ENCODE measurements at regions not wholly inside any gene's neighbourhood (a gene's known extent, or its start where the extent isn't known, plus 50 kb on each side); places are given as distances from the start of the nearest gene placed in this dataset.

DNA sequence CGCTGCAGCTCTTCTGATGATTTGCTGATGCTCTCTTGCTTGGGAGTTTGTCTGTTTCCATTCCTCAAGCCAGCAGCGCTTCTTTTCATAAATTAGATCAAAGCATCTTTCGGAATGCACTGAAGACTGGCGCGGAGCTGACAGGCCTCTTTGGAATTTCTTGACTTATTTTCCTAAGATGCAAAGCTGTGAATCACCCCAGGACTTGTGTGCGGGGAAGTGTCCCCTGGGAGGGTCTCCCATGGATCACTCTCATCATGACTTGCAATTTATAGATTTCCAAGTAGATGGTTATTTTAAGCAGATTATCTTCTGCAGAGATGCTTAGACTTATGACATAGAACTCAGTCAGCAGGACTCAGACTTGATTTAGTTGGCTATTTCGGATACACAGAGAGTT is 467.2 kb downstream of the TCERG1L start:
- intact Hi-C loops (cut with micrococcal nuclease): no loop called here
- Histone ChIP-seq H3K4me2 (ENCODE audit: low read depth, low read length) (no peak overlapping the region), H3K14ac (replicated peaks; ENCODE audit: low read depth, low read length) (no peak overlapping the region), H2BK5ac (ENCODE audit: low read depth, low read length, poor library complexity, severe bottlenecking) (no peak overlapping the region), H3K23ac (ENCODE audit: low read depth, low read length) (no peak overlapping the region), H4K5ac (ENCODE audit: low read depth, low read length) (no peak overlapping the region), H3K79me1 (ENCODE audit: low read depth in 1 of 2, low read length in 2 of 2) (no peaks in the 10 kb centered on the region), H3K56ac (ENCODE audit: extremely low read depth, insufficient read depth, low read length) (no peak overlapping the region), H2BK120ac (ENCODE audit: low read depth, low read length) (no peak overlapping the region), H2BK20ac (ENCODE audit: low read depth, low read length) (no peak overlapping the region), H2AFZ (replicated peaks; ENCODE audit: low read length, poor library complexity) (no peak overlapping the region), H3K18ac (ENCODE audit: low read depth, low read length) (no peak overlapping the region), H3K4me1 (ENCODE audit: control insufficient read depth, insufficient read depth, low read length) (no peaks in the 10 kb centered on the region), H3K36me3 (ENCODE audit: control insufficient read depth, insufficient read depth, low read length) (no peaks in the 10 kb centered on the region), H4K20me1 (ENCODE audit: insufficient read depth, low read length) (no peaks in the 10 kb centered on the region), H3K4me3 (ENCODE audit: insufficient read depth, low read depth, low read length) (no peak overlapping the region), H2AK9ac (replicated peaks; ENCODE audit: low read depth, low read length, poor library complexity) (no peak overlapping the region), H4K8ac (ENCODE audit: low read depth in 2 of 2, low read length in 2 of 2) (no peak overlapping the region), H2BK15ac (ENCODE audit: low read depth, low read length) (no peak overlapping the region), H3K27me3 (ENCODE audit: control insufficient read depth, insufficient read depth, low read length) (no peaks in the 10 kb centered on the region), H3K27ac (ENCODE audit: insufficient read depth, low read length) (no peak overlapping the region), H3K4ac (ENCODE audit: low read depth, low read length) (no peak overlapping the region), H3K9me3 (ENCODE audit: control insufficient read depth, insufficient read depth, low read length) (peaks cover 27% of the 10 kb centered on the region), H3K9me1 (ENCODE audit: insufficient read depth, low read length) (no peaks in the 10 kb centered on the region), H4K91ac (ENCODE audit: insufficient read depth, low read depth, low read length) (no peak overlapping the region), H3K9ac (ENCODE audit: low read depth, low read length) (no peak overlapping the region), H2AK5ac (ENCODE audit: low read depth, low read length) (no peak overlapping the region)
- DNase-seq (no peak), ATAC-seq (ENCODE audit: low read depth) (no peak)
- ChIA-PET POLR2A (ENCODE audit: unreplicated experiment) (no interaction called here), CTCF (no interaction called here)
- in situ Hi-C loops (cut with MboI; ENCODE audit: low sequenced_read_pairs): no loop called here
- no peak for TF ChIP-seq MAZ (IDR thresholded peaks at IDR 0.05; ENCODE audit: borderline replicate concordance, low read depth, low read length)
- no peak for TF ChIP-seq BHLHE40 (IDR thresholded peaks at IDR 0.05; ENCODE audit: low read depth, low read length)
- TF ChIP-seq NFE2L2 (IDR thresholded peaks at IDR 0.05; ENCODE audit: low read depth, low read length): peak; percentile 44; the same call in 1 of the 2 replicates
- no peak for TF ChIP-seq POLR2A (IDR thresholded peaks at IDR 0.05; ENCODE audit: low read depth, low read length)
- no peak for TF ChIP-seq MXI1 (IDR thresholded peaks at IDR 0.05; ENCODE audit: borderline replicate concordance, low read depth, low read length)
- TF ChIP-seq CHD1 (IDR thresholded peaks at IDR 0.05; ENCODE audit: low read depth, low read length): no peak
- TF ChIP-seq FOS (IDR thresholded peaks at IDR 0.05; ENCODE audit: low read depth, low read length): no peak
- no TSS peak for BruUV-seq (replicated peaks)
- dilution Hi-C loops (cut with HindIII; ENCODE audit: low sequenced_read_pairs, unreplicated experiment): no loop called here
- WGBS, 2 experiments (ENCODE audit: extremely low coverage in 2 of 2, insufficient read length in 1 of 2): 54% methylated on average over 3 of the region's 7 CpGs; no CpG with 5 or more reads in 1 of the 2 experiments
